ENCODE measurements at regions not wholly inside any gene's neighbourhood (a gene's known extent, or its start where the extent isn't known, plus 50 kb on each side); places are given as distances from the start of the nearest gene placed in this dataset.

GRCh38 chr11:112730591-112730990 lies 230.6 kb upstream of the NCAM1 start:
- no peaks in the 10 kb centered on the region for H3K27me3 Mint-ChIP-seq (ENCODE audit: low read depth)
- DNase-seq (ENCODE audit: low spot score): no peak
- no peaks in the 10 kb centered on the region for H3K4me1 Mint-ChIP-seq (ENCODE audit: low read depth)
- H3K4me3 Mint-ChIP-seq: no peak overlapping the region
- no peaks in the 10 kb centered on the region for H3K9me3 Mint-ChIP-seq
- H3K27ac Mint-ChIP-seq: no peak overlapping the region
- H3K36me3 Mint-ChIP-seq (ENCODE audit: low read depth): no peaks in the 10 kb centered on the region

- DNase-seq (ENCODE audit: low spot score): no peak
- no peak overlapping the region for H3K27ac Mint-ChIP-seq
- no peaks in the 10 kb centered on the region for H3K4me1 Mint-ChIP-seq (ENCODE audit: low read depth)
- H3K36me3 Mint-ChIP-seq (ENCODE audit: low read depth): no peaks in the 10 kb centered on the region
- H3K27me3 Mint-ChIP-seq (ENCODE audit: low read depth): no peaks in the 10 kb centered on the region
- H3K4me3 Mint-ChIP-seq: no peak overlapping the region
- H3K9me3 Mint-ChIP-seq: no peaks in the 10 kb centered on the region
Measured at GRCh38 chr11:112731538-112731937, 229.7 kb upstream of the NCAM1 start.

- Mint-ChIP-seq H3K4me1 (ENCODE audit: low read depth) (no peaks in the 10 kb centered on the region), H3K27me3 (ENCODE audit: low read depth) (no peaks in the 10 kb centered on the region), H3K9me3 (no peaks in the 10 kb centered on the region)
Measured at GRCh38 chr11:112732031-112732430, 229.2 kb upstream of the NCAM1 start.

GRCh38 chr11:112734207-112734606 lies 227.0 kb upstream of the NCAM1 start:
- Mint-ChIP-seq H3K36me3 (ENCODE audit: low read depth) (no peaks in the 10 kb centered on the region), H3K9me3 (no peaks in the 10 kb centered on the region), H3K4me1 (ENCODE audit: low read depth) (no peaks in the 10 kb centered on the region), H3K27me3 (ENCODE audit: low read depth) (no peaks in the 10 kb centered on the region), H3K27ac (no peak overlapping the region), H3K4me3 (no peak overlapping the region)
- no peak for DNase-seq (ENCODE audit: low spot score)

More at GRCh38 chr11:112732031-112732430, 229.2 kb upstream of the NCAM1 start:
- Mint-ChIP-seq H3K27ac (no peak overlapping the region), H3K36me3 (ENCODE audit: low read depth) (no peaks in the 10 kb centered on the region), H3K4me3 (no peak overlapping the region)
- no peak for DNase-seq (ENCODE audit: low spot score)

GRCh38 chr11:112735470-112735869 lies 225.8 kb upstream of the NCAM1 start:
- no peaks in the 10 kb centered on the region for H3K27me3 Mint-ChIP-seq (ENCODE audit: low read depth)
- no peaks in the 10 kb centered on the region for H3K36me3 Mint-ChIP-seq (ENCODE audit: low read depth)
- no peak overlapping the region for H3K4me3 Mint-ChIP-seq
- no peaks in the 10 kb centered on the region for H3K4me1 Mint-ChIP-seq (ENCODE audit: low read depth)
- no peaks in the 10 kb centered on the region for H3K9me3 Mint-ChIP-seq
- no peak overlapping the region for H3K27ac Mint-ChIP-seq
- no peak for DNase-seq (ENCODE audit: low spot score)

GRCh38 chr11:112744041-112744440 lies 217.2 kb upstream of the NCAM1 start:
- Mint-ChIP-seq H3K4me3 (no peak overlapping the region), H3K27ac (no peak overlapping the region), H3K36me3 (ENCODE audit: low read depth) (no peaks in the 10 kb centered on the region), H3K4me1 (ENCODE audit: low read depth) (peaks cover 3% of the 10 kb centered on the region), H3K27me3 (ENCODE audit: low read depth) (no peaks in the 10 kb centered on the region), H3K9me3 (no peaks in the 10 kb centered on the region)
- no peak for DNase-seq (ENCODE audit: low spot score)

- H3K27ac Mint-ChIP-seq: no peak overlapping the region
- no peaks in the 10 kb centered on the region for H3K9me3 Mint-ChIP-seq
- H3K27me3 Mint-ChIP-seq (ENCODE audit: low read depth): no peaks in the 10 kb centered on the region
- H3K36me3 Mint-ChIP-seq (ENCODE audit: low read depth): no peaks in the 10 kb centered on the region
- no peak for DNase-seq (ENCODE audit: low spot score)
- H3K4me3 Mint-ChIP-seq: peak overlapping the region; percentile 47
- peaks cover 3% of the 10 kb centered on the region for H3K4me1 Mint-ChIP-seq (ENCODE audit: low read depth)
Measured at GRCh38 chr11:112745973-112746372, 215.2 kb upstream of the NCAM1 start.

GRCh38 chr11:112748252-112748651 lies 213.0 kb upstream of the NCAM1 start:
- no peak overlapping the region for H3K4me3 Mint-ChIP-seq
- H3K27me3 Mint-ChIP-seq (ENCODE audit: low read depth): no peaks in the 10 kb centered on the region
- H3K9me3 Mint-ChIP-seq: no peaks in the 10 kb centered on the region
- H3K27ac Mint-ChIP-seq: no peak overlapping the region
- DNase-seq (ENCODE audit: low spot score): no peak
- H3K36me3 Mint-ChIP-seq (ENCODE audit: low read depth): no peaks in the 10 kb centered on the region
- peaks cover 3% of the 10 kb centered on the region for H3K4me1 Mint-ChIP-seq (ENCODE audit: low read depth)

GRCh38 chr11:112748713-112749543 lies 212.3 kb upstream of the NCAM1 start:
- DNase-seq (ENCODE audit: low spot score): no peak
- peaks cover 3% of the 10 kb centered on the region for H3K4me1 Mint-ChIP-seq (ENCODE audit: low read depth)
- no peaks in the 10 kb centered on the region for H3K9me3 Mint-ChIP-seq
- H3K27ac Mint-ChIP-seq: no peak overlapping the region
- H3K4me3 Mint-ChIP-seq: no peak overlapping the region
- no peaks in the 10 kb centered on the region for H3K27me3 Mint-ChIP-seq (ENCODE audit: low read depth)
- H3K36me3 Mint-ChIP-seq (ENCODE audit: low read depth): no peaks in the 10 kb centered on the region

GRCh38 chr11:112751329-112751728 lies 209.9 kb upstream of the NCAM1 start:
- no peak for DNase-seq (ENCODE audit: low spot score)
- no peaks in the 10 kb centered on the region for H3K27me3 Mint-ChIP-seq (ENCODE audit: low read depth)
- no peak overlapping the region for H3K27ac Mint-ChIP-seq
- no peaks in the 10 kb centered on the region for H3K9me3 Mint-ChIP-seq
- no peak overlapping the region for H3K4me3 Mint-ChIP-seq
- H3K4me1 Mint-ChIP-seq (ENCODE audit: low read depth): no peaks in the 10 kb centered on the region
- no peaks in the 10 kb centered on the region for H3K36me3 Mint-ChIP-seq (ENCODE audit: low read depth)

- Mint-ChIP-seq H3K4me3 (no peak overlapping the region), H3K9me3 (no peaks in the 10 kb centered on the region), H3K27me3 (ENCODE audit: low read depth) (no peaks in the 10 kb centered on the region), H3K4me1 (ENCODE audit: low read depth) (no peaks in the 10 kb centered on the region), H3K27ac (no peak overlapping the region), H3K36me3 (ENCODE audit: low read depth) (no peaks in the 10 kb centered on the region)
- DNase-seq (ENCODE audit: low spot score): no peak
Measured at GRCh38 chr11:112751772-112752171, 209.4 kb upstream of the NCAM1 start.

GRCh38 chr11:112752563-112752962 lies 208.7 kb upstream of the NCAM1 start:
- H3K9me3 Mint-ChIP-seq: no peaks in the 10 kb centered on the region
- no peaks in the 10 kb centered on the region for H3K27me3 Mint-ChIP-seq (ENCODE audit: low read depth)
- no peaks in the 10 kb centered on the region for H3K36me3 Mint-ChIP-seq (ENCODE audit: low read depth)
- H3K4me3 Mint-ChIP-seq: no peak overlapping the region
- H3K27ac Mint-ChIP-seq: no peak overlapping the region
- no peaks in the 10 kb centered on the region for H3K4me1 Mint-ChIP-seq (ENCODE audit: low read depth)
- DNase-seq (ENCODE audit: low spot score): no peak

- Mint-ChIP-seq H3K4me3 (no peak overlapping the region), H3K36me3 (ENCODE audit: low read depth) (no peaks in the 10 kb centered on the region), H3K27ac (no peak overlapping the region), H3K9me3 (no peaks in the 10 kb centered on the region), H3K4me1 (ENCODE audit: low read depth) (no peaks in the 10 kb centered on the region), H3K27me3 (ENCODE audit: low read depth) (no peaks in the 10 kb centered on the region)
- no peak for DNase-seq (ENCODE audit: low spot score)
Measured at GRCh38 chr11:112753706-112754105, 207.5 kb upstream of the NCAM1 start.

GRCh38 chr11:112759418-112759817 lies 201.8 kb upstream of the NCAM1 start:
- H3K9me3 Mint-ChIP-seq: no peaks in the 10 kb centered on the region
- no peaks in the 10 kb centered on the region for H3K4me1 Mint-ChIP-seq (ENCODE audit: low read depth)
- H3K27me3 Mint-ChIP-seq (ENCODE audit: low read depth): no peaks in the 10 kb centered on the region
- no peak for DNase-seq (ENCODE audit: low spot score)
- no peak overlapping the region for H3K4me3 Mint-ChIP-seq
- no peaks in the 10 kb centered on the region for H3K36me3 Mint-ChIP-seq (ENCODE audit: low read depth)
- H3K27ac Mint-ChIP-seq: no peak overlapping the region

Measured in T-helper 2 cell treated with Interferon-gamma antibody and Interleukin-4, amounts not matched to agents 5 μg/mL and 100 μg/mL, for 36 hours (primary cell).